HG02840 (cell line): ENCODE measurements at regions not wholly inside any gene's neighbourhood (a gene's known extent, or its start where the extent isn't known, plus 50 kb on each side); places are given as distances from the start of the nearest gene placed in this dataset.
"Not testable (repeated sequence)": the region's sequence is repeated elsewhere in the genome, so short reads cannot be mapped to it uniquely, and the experiment has no call there.

Experiments used
- ATAC-seq: cut with Tn5 transposase; IDR thresholded peaks from one replicate; pipeline ENCODE4 v1.9.1; 2021; ENCODE audit warnings: mild to moderate bottlenecking, moderate library complexity, moderate number of reproducible peaks; ENCODE audit not compliant: unreplicated experiment, low FRiP score

GRCh38 chr17:77036841-77037381 lies 103.9 kb upstream of the SEC14L1 start:
- ATAC-seq: no peak

GRCh38 chr17:77037943-77038342 lies 102.8 kb upstream of the SEC14L1 start:
- ATAC-seq: no peak

GRCh38 chr17:77038884-77039555 lies 101.7 kb upstream of the SEC14L1 start:
- ATAC-seq: no peak

GRCh38 chr17:77042476-77043231 lies 98.1 kb upstream of the SEC14L1 start:
- ATAC-seq: no peak

- ATAC-seq: no peak
Measured at GRCh38 chr17:77045441-77046041, 95.2 kb upstream of the SEC14L1 start.

- ATAC-seq: no peak
Measured at GRCh38 chr17:77049440-77049839, 91.3 kb upstream of the SEC14L1 start.

- ATAC-seq: not testable (repeated sequence)
Measured at GRCh38 chr17:77050901-77051300, 89.9 kb upstream of the SEC14L1 start.

- no peak for ATAC-seq
Measured at GRCh38 chr17:77054936-77055335, 85.8 kb upstream of the SEC14L1 start.

- ATAC-seq: no peak
Measured at GRCh38 chr17:77055453-77055852, 85.3 kb upstream of the SEC14L1 start.

- ATAC-seq: no peak
Measured at GRCh38 chr17:77058016-77058415, 82.8 kb upstream of the SEC14L1 start.

GRCh38 chr17:77061669-77062068 lies 79.1 kb upstream of the SEC14L1 start:
- no peak for ATAC-seq

GRCh38 chr17:77064598-77064997 lies 76.2 kb upstream of the SEC14L1 start:
- ATAC-seq: no peak

GRCh38 chr17:77066165-77066564 lies 74.6 kb upstream of the SEC14L1 start:
- no peak for ATAC-seq

- not testable (repeated sequence) for ATAC-seq
Measured at GRCh38 chr17:77066726-77067409, 73.9 kb upstream of the SEC14L1 start.

GRCh38 chr17:77068915-77069314 lies 71.9 kb upstream of the SEC14L1 start:
- no peak for ATAC-seq

- no peak for ATAC-seq
Measured at GRCh38 chr17:77070888-77071279, 69.9 kb upstream of the SEC14L1 start.

GRCh38 chr17:77071925-77072490 lies 68.8 kb upstream of the SEC14L1 start:
- ATAC-seq: no peak

GRCh38 chr17:77072670-77073069 lies 68.1 kb upstream of the SEC14L1 start:
- ATAC-seq: no peak

- ATAC-seq: no peak
Measured at GRCh38 chr17:77074681-77075080, 66.1 kb upstream of the SEC14L1 start.

GRCh38 chr17:77076124-77076830 lies 64.5 kb upstream of the SEC14L1 start:
- no peak for ATAC-seq
